GM19372 (cell line): ENCODE measurements at regions not wholly inside any gene's neighbourhood (a gene's known extent, or its start where the extent isn't known, plus 50 kb on each side); places are given as distances from the start of the nearest gene placed in this dataset.

Experiments
- ATAC-seq: cut with Tn5 transposase; IDR thresholded peaks from one replicate; pipeline ENCODE4 v1.9.1; 2021; ENCODE audit warnings: mild to moderate bottlenecking, low read depth, moderate library complexity; ENCODE audit not compliant: unreplicated experiment

GRCh38 chr1:30129421-30130055, 593.8 kb downstream of the MATN1 start:
- no peak for ATAC-seq

- ATAC-seq: no peak
Observed at GRCh38 chr1:30129001-30129408, 594.4 kb downstream of the MATN1 start.

- no peak for ATAC-seq
Observed at GRCh38 chr1:30126848-30127247, 596.5 kb downstream of the MATN1 start.

GRCh38 chr1:30125821-30126170, 597.6 kb downstream of the MATN1 start:
- ATAC-seq: no peak

- no peak for ATAC-seq
Observed at GRCh38 chr1:30125021-30125820, 598.2 kb downstream of the MATN1 start.

GRCh38 chr1:30123896-30124295, 599.5 kb downstream of the MATN1 start:
- no peak for ATAC-seq

GRCh38 chr1:30123036-30123435, 600.3 kb downstream of the MATN1 start:
- ATAC-seq: no peak

- no peak for ATAC-seq
Observed at GRCh38 chr1:30120245-30121000, 603.0 kb downstream of the MATN1 start.

- ATAC-seq: no peak
Observed at GRCh38 chr1:30117685-30118084, 605.7 kb downstream of the MATN1 start.

- no peak for ATAC-seq
Observed at GRCh38 chr1:30111431-30111830, 612.0 kb downstream of the MATN1 start.

GRCh38 chr1:30110846-30111245, 612.5 kb downstream of the MATN1 start:
- no peak for ATAC-seq

- ATAC-seq: no peak
Observed at GRCh38 chr1:30109853-30110252, 613.5 kb downstream of the MATN1 start.

- no peak for ATAC-seq
Observed at GRCh38 chr1:30108186-30108585, 615.2 kb downstream of the MATN1 start.

- no peak for ATAC-seq
Observed at GRCh38 chr1:30106125-30106524, 617.3 kb downstream of the MATN1 start.

GRCh38 chr1:30104551-30104950, 618.8 kb downstream of the MATN1 start:
- ATAC-seq: no peak

GRCh38 chr1:30103708-30104411, 619.5 kb downstream of the MATN1 start:
- no peak for ATAC-seq

GRCh38 chr1:30102605-30103004, 620.8 kb downstream of the MATN1 start:
- no peak for ATAC-seq

- ATAC-seq: no peak
Observed at GRCh38 chr1:30101487-30102227, 621.7 kb downstream of the MATN1 start.

- ATAC-seq: no peak
Observed at GRCh38 chr1:30101016-30101415, 622.4 kb downstream of the MATN1 start.

GRCh38 chr1:30100524-30100862, 622.9 kb downstream of the MATN1 start:
- ATAC-seq: no peak
